Caco-2 (cell line): ENCODE measurements at regions not wholly inside any gene's neighbourhood (a gene's known extent, or its start where the extent isn't known, plus 50 kb on each side); places are given as distances from the start of the nearest gene placed in this dataset.

Source experiments
- BruUV-seq: library from RNA; stranded (reverse); fragments of 400-500 nt; replicated peaks from 2 replicates; lab custom pipeline; 2021; lab: Mats Ljungman, UMichigan
- CTCF ChIA-PET: fragments of 300-600 bp; sonication (Branson Sonifier 250); formaldehyde crosslinking; loops from one replicate; lab custom pipeline; 2022; ENCODE audit warnings: antibody characterized with exemption; lab: Charles Lee
- POLR2A ChIA-PET: fragments of 300-600 bp; sonication (Branson Sonifier 250); formaldehyde crosslinking; loops from one replicate; lab custom pipeline; 2022; ENCODE audit warnings: antibody characterized with exemption; lab: Charles Lee
- DNase-seq, 2 experiments: peaks; one replicate each; pipeline versions ENCODE4 v3.0.0 to v3.0.0-alpha.2; 2020 to 2022
- H3K27me3 ChIP-seq: replicated peaks from 2 replicates; pipeline ENCODE4 v1.6.0; 2011; ENCODE audit warnings: low read length; ENCODE audit not compliant: control insufficient read depth, insufficient read depth
- H3K36me3 ChIP-seq: 2 replicates; pipeline ENCODE4 v1.5.1; 2011; ENCODE audit warnings: low read length; ENCODE audit not compliant: control insufficient read depth, insufficient read depth
- H3K4me1 ChIP-seq: fragments of 250-450 bp; sonication (Bioruptor Pico); 2 replicates; pipeline ENCODE4 v1.5.1; 2020; ENCODE audit warnings: mild to moderate bottlenecking
- H3K4me3 ChIP-seq: 2 replicates; pipeline ENCODE4 v1.5.1; 2011; ENCODE audit warnings: low read depth, mild to moderate bottlenecking, control low read depth, low read length
- H3K9me3 ChIP-seq: fragments of 250-450 bp; sonication (Bioruptor Pico); 2 replicates; pipeline ENCODE4 v1.5.1; 2020; ENCODE audit warnings: mild to moderate bottlenecking, moderate library complexity
- H3K27ac Mint-ChIP-seq: one replicate; pipeline ENCODE4 v1.8.0; 2022; ENCODE audit warnings: mixed read lengths; ENCODE audit not compliant: unreplicated experiment
- H3K27me3 Mint-ChIP-seq: one replicate; pipeline ENCODE4 v1.8.0; 2022; ENCODE audit warnings: mixed read lengths; ENCODE audit not compliant: insufficient read depth, unreplicated experiment
- H3K36me3 Mint-ChIP-seq: one replicate; pipeline ENCODE4 v1.8.0; 2022; ENCODE audit warnings: mild to moderate bottlenecking, mixed read lengths; ENCODE audit not compliant: insufficient read depth, unreplicated experiment
- H3K4me1 Mint-ChIP-seq: one replicate; pipeline ENCODE4 v1.8.0; 2022; ENCODE audit warnings: low read depth, mixed read lengths; ENCODE audit not compliant: unreplicated experiment
- H3K4me3 Mint-ChIP-seq: one replicate; pipeline ENCODE4 v1.8.0; 2022; ENCODE audit warnings: mild to moderate bottlenecking, moderate library complexity, mixed read lengths; ENCODE audit not compliant: unreplicated experiment
- H3K9me3 Mint-ChIP-seq: one replicate; pipeline ENCODE4 v1.8.0; 2022; ENCODE audit warnings: mixed read lengths; ENCODE audit not compliant: unreplicated experiment
- CTCF ChIP-seq, 2 experiments: fragments of 200-600 bp in 1 of 2; IDR thresholded peaks; 1 replicate in 1 of 2; 2 replicates in 1 of 2; pipeline versions ENCODE4 v1.5.1 to v1.8.0; 2011 to 2022; ENCODE audit warnings: antibody characterized with exemption in 1 of 2, control low read depth in 1 of 2, inconsistent platforms in 1 of 2, low read depth in 1 of 2, low read length in 1 of 2, mild to moderate bottlenecking in 1 of 2, moderate library complexity in 1 of 2; ENCODE audit not compliant: insufficient read depth in 1 of 2, severe bottlenecking in 1 of 2, unreplicated experiment in 1 of 2
- intact Hi-C: fragments of 100-400 bp; cut with micrococcal nuclease; formaldehyde crosslinking; loops from one replicate; pipeline ENCODE4 v1.10.0; 2022; ENCODE audit not compliant: unreplicated experiment

DNA sequence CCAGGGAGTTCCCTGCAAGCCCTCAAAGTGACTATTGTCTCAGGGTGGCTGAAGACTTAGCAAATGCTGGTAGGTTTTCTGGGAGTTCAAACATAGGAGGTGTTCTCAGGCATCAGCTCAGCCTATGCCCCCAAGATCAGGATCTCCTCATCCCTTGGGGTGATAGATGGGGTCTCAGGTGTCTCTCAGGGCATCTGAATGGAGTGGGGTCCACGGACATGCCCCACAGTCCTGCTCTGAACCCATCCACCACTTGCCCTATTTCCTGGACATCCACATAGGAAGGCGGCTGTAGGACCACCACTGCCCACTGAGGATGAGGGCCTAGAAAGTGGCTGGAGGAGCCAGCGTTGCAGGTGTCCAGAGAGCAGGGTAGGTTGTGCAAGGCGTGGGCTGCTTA, 287.0 kb upstream of the CXCR4 start:
- Histone ChIP-seq H3K4me3 (no peak overlapping the region), H3K36me3 (no peaks in the 10 kb centered on the region), H3K9me3 (no peaks in the 10 kb centered on the region), H3K27me3 (no peaks in the 10 kb centered on the region), H3K4me1 (no peaks in the 10 kb centered on the region)
- BruUV-seq: no TSS peak
- TF ChIP-seq CTCF (IDR thresholded peaks at IDR 0.05; ENCODE audit: insufficient read depth in 1 of 2, low read depth in 1 of 2, low read length in 1 of 2, severe bottlenecking in 1 of 2, unreplicated experiment in 1 of 2): no peak
- ChIA-PET POLR2A (no interaction called here), CTCF (no interaction called here)
- Mint-ChIP-seq H3K9me3 (no peaks in the 10 kb centered on the region), H3K27ac (no peak overlapping the region), H3K36me3 (no peaks in the 10 kb centered on the region), H3K27me3 (peaks cover 23% of the 10 kb centered on the region), H3K4me1 (no peaks in the 10 kb centered on the region), H3K4me3 (no peak overlapping the region)
- intact Hi-C loops: no loop called here
- DNase-seq: no peak

GRCh38 chr2:136404176-136404575, 286.2 kb upstream of the CXCR4 start:
- no peaks in the 10 kb centered on the region for H3K9me3 ChIP-seq
- ChIA-PET POLR2A (no interaction called here), CTCF (no interaction called here)

DNA sequence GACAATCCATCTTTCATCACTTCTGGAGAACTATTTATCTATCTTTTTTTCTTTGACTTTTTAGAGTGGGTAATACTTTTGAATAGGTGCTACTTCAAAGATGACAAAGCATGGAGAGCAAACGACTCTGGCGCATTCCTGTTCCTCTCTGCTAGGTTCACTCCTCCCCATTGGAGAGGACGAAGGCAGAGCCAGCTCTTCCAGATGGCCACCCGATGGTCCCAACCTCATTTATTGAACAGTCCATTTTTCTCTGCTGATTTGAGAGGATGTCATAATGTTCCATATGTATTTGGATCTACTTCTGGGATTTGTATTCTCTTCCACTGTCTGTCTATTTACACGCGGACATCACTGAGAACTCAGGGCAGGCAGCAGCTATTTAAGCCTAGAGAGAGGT, 284.3 kb upstream of the CXCR4 start:
- no peaks in the 10 kb centered on the region for H3K9me3 ChIP-seq
- no peaks in the 10 kb centered on the region for H3K4me1 ChIP-seq
- Mint-ChIP-seq H3K27me3 (peaks cover 27% of the 10 kb centered on the region), H3K36me3 (no peaks in the 10 kb centered on the region), H3K4me1 (no peaks in the 10 kb centered on the region), H3K4me3 (no peak overlapping the region), H3K27ac (no peak overlapping the region), H3K9me3 (no peaks in the 10 kb centered on the region)
- CTCF ChIA-PET: no interaction called here
- no peaks in the 10 kb centered on the region for H3K27me3 ChIP-seq
- intact Hi-C loops: no loop called here
- POLR2A ChIA-PET: no interaction called here
- H3K4me3 ChIP-seq: no peak overlapping the region
- no TSS peak for BruUV-seq
- H3K36me3 ChIP-seq: no peaks in the 10 kb centered on the region
- no peak for DNase-seq
- no peak for TF ChIP-seq CTCF (IDR thresholded peaks at IDR 0.05; ENCODE audit: insufficient read depth in 1 of 2, low read depth in 1 of 2, low read length in 1 of 2, severe bottlenecking in 1 of 2, unreplicated experiment in 1 of 2)

More at GRCh38 chr2:136404176-136404575, 286.2 kb upstream of the CXCR4 start:
- no peaks in the 10 kb centered on the region for H3K9me3 Mint-ChIP-seq
- Histone ChIP-seq H3K36me3 (no peaks in the 10 kb centered on the region), H3K4me3 (no peak overlapping the region), H3K27me3 (no peaks in the 10 kb centered on the region), H3K4me1 (no peaks in the 10 kb centered on the region)
- H3K4me1 Mint-ChIP-seq: no peaks in the 10 kb centered on the region
- no peak for DNase-seq
- no peaks in the 10 kb centered on the region for H3K36me3 Mint-ChIP-seq
- intact Hi-C loops: no loop called here
- no peak for TF ChIP-seq CTCF (IDR thresholded peaks at IDR 0.05; ENCODE audit: insufficient read depth in 1 of 2, low read depth in 1 of 2, low read length in 1 of 2, severe bottlenecking in 1 of 2, unreplicated experiment in 1 of 2)
- no TSS peak for BruUV-seq
- H3K4me3 Mint-ChIP-seq: no peak overlapping the region
- H3K27ac Mint-ChIP-seq: no peak overlapping the region
- peaks cover 23% of the 10 kb centered on the region for H3K27me3 Mint-ChIP-seq
